NB4 (cell line): ENCODE measurements at regions not wholly inside any gene's neighbourhood (a gene's known extent, or its start where the extent isn't known, plus 50 kb on each side); places are given as distances from the start of the nearest gene placed in this dataset.

Experiments
- DNase-seq: peaks from one replicate; pipeline ENCODE4 v3.0.0; 2010; ENCODE audit warnings: low read depth
- H3K4me3 ChIP-seq: one replicate; pipeline ENCODE4 v1.5.1; 2011; ENCODE audit warnings: mild to moderate bottlenecking, low read depth, low read length, moderate library complexity
- MYC ChIP-seq: IDR thresholded peaks from 2 replicates; pipeline ENCODE4 v1.6.1; 2011; ENCODE audit warnings: low read depth, low read length
- POLR2A ChIP-seq: IDR thresholded peaks from 2 replicates; pipeline ENCODE4 v1.6.1; 2011; ENCODE audit warnings: mild to moderate bottlenecking; ENCODE audit not compliant: insufficient read length; ENCODE audit errors: extremely low read depth
- TF ChIP-seq, protein P1 (sequence below): IDR thresholded peaks from one replicate; pipeline ENCODE4 v1.5.1; 2012; ENCODE audit warnings: low read depth, low read length
- TF ChIP-seq, protein P2 (sequence below): IDR thresholded peaks from 2 replicates; pipeline ENCODE4 v1.6.1; 2011; ENCODE audit warnings: low read depth, low read length

DNA sequence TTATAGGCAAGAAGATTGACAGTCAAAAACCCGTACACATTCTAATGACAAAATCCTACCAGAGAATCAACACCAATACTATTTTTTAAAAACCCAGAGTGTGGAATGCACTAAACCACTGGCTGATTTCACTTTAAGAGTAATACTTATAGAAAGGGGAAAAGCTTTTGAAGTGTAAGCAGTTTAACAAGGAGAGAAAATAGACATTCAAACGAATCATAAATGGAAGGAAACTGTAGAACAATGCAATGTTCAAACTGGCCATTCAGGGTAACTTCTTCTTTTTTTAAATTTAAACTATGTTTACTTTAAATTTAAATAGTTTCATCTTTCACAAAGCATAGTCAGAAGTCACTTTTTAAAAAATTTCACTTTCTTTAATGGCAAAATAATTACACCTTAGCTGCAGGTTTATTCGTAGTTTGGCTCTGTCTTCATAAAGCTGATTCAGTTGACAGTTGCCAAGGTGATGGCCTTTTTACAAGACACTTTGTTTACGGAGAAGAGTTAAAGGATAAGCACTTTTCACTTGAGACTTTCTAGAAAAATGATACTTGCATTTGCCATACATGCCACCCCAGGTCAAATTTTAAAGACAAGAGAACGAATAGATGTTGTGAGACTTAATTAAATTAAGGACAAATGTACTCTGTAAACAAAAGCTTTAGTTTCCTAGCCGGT lies 82.4 kb upstream of the KLF3 start:
- no peak for DNase-seq
- no peak for TF ChIP-seq MYC
- TF ChIP-seq POLR2A: no peak
- TF ChIP-seq, protein P1, sequence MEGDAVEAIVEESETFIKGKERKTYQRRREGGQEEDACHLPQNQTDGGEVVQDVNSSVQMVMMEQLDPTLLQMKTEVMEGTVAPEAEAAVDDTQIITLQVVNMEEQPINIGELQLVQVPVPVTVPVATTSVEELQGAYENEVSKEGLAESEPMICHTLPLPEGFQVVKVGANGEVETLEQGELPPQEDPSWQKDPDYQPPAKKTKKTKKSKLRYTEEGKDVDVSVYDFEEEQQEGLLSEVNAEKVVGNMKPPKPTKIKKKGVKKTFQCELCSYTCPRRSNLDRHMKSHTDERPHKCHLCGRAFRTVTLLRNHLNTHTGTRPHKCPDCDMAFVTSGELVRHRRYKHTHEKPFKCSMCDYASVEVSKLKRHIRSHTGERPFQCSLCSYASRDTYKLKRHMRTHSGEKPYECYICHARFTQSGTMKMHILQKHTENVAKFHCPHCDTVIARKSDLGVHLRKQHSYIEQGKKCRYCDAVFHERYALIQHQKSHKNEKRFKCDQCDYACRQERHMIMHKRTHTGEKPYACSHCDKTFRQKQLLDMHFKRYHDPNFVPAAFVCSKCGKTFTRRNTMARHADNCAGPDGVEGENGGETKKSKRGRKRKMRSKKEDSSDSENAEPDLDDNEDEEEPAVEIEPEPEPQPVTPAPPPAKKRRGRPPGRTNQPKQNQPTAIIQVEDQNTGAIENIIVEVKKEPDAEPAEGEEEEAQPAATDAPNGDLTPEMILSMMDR: no peak
- TF ChIP-seq, protein P2, sequence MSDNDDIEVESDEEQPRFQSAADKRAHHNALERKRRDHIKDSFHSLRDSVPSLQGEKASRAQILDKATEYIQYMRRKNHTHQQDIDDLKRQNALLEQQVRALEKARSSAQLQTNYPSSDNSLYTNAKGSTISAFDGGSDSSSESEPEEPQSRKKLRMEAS: no peak
- no peak overlapping the region for H3K4me3 ChIP-seq

DNA sequence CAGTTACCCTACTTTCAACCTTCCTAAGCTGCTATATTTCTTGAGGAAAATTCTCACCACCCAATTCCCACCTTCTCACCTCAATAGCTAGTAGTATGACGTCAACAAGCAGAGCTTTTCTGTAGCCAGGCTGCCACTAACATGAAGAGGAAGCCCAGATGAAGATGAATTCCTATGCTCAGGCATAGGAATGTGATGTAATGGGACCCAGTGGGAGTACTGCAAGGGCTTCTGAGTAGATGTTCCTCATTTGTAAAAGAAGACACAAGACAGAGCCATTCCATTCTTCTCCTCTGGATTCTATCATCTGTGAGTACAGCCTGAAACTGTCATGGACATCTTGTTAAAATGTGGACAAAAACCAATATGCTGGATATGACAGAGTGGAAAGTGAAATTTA lies 81.6 kb upstream of the KLF3 start:
- DNase-seq: no peak
- no peak overlapping the region for H3K4me3 ChIP-seq
- TF ChIP-seq, protein P2: no peak

DNA sequence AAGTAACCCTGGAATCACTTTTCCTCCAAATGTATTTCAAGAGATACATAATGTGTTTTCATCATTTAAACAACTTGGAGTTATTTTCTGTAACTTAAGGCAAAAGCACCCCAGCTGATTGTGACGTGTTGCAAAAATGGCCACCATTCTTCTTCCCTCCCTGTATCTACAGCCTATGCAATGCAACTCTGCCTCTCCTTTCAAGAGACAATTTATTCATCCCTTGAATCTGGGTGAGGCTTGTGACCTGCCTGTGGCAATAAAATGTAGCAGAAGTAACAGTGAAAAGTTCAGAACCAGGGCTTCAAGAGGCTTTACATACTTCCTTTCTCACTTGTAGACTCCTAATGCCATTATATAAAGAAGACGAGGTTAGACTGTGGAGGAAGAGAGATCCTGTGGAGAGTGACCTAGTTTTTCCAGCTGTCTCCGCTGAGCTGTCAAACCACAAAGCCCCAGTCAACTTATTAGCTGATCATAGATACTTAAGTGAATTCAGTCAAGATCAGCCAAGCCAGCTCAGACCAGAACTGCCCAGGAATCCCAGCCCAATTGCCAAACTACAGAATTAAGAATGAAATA lies 81.0 kb upstream of the KLF3 start:
- DNase-seq: no peak
- H3K4me3 ChIP-seq: no peak overlapping the region
- TF ChIP-seq MYC: no peak
- TF ChIP-seq, protein P2: no peak
- TF ChIP-seq, protein P1: no peak
- TF ChIP-seq POLR2A: no peak

DNA sequence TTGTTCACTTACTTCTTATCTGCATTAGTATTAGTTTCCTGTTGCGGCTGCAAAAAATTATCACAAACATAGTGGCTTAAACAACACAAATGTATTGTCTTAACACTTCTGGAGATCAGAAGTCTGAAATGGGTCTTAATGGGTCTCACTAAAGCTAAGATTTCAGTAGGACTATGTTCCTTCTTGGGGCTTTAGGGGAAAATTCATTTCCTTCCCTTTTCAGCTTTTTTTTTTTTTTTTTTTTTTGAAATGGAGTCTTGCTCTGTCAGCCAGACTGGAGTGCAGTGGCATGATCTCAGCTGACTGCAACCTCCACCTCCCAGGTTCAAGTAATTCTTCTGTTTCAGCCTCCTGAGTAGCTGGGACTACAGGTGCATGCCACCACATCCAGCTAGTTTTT lies 78.1 kb upstream of the KLF3 start:
- no peak for DNase-seq
- TF ChIP-seq POLR2A (no peak), MYC (no peak)
- TF ChIP-seq, protein P2: no peak
- TF ChIP-seq, protein P1: no peak
- no peak overlapping the region for H3K4me3 ChIP-seq

DNA sequence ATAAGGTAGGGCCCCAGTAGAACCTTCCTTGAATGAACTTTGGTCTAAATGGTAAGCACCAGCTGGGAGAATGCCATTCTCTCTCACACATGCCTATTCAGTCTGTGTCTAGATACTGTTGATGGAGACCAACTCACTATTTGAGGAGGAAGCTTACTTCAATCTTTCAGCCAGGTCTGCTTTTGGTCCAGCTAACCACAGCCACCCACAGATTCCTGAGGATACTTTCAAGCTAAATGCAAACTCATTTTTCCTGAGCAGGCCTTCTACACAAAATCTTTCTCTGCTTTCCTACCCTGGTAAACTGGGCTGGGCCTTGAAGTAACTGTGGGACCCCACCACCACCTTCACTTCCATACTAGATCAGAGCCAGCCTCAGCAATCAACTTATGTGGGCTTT lies 76.9 kb upstream of the KLF3 start:
- no peak overlapping the region for H3K4me3 ChIP-seq
- no peak for DNase-seq
- TF ChIP-seq, protein P1: no peak

DNA sequence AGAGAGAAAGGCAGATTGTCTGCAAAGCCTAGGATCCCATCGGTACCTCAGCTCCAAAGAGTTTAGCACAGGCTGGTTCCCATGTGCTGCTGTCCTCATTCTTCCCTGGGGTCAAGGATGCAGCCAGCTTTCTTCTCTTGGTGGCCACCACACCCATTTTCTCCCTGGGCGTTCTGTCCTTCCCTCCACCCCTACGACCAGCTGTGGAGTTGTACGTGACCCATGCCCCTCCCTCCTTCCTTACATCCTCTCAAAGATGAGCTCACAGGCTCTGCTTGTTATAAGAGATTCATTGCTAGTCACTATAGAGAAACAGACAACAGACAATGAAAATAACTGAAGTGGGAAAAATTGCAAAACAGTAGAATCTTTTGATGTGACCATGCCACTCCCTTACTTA lies 74.0 kb upstream of the KLF3 start:
- H3K4me3 ChIP-seq: no peak overlapping the region
- TF ChIP-seq, protein P1: no peak
- no peak for TF ChIP-seq POLR2A
- no peak for TF ChIP-seq MYC
- TF ChIP-seq, protein P2: no peak
- no peak for DNase-seq
